OCI-LY7 (cell line): ENCODE measurements at regions not wholly inside any gene's neighbourhood (a gene's known extent, or its start where the extent isn't known, plus 50 kb on each side); places are given as distances from the start of the nearest gene placed in this dataset.

ENCODE experiments used
- EZH2phosphoT487 ChIP-seq: fragments of 200-600 bp; sonication (generic); IDR thresholded peaks from 2 replicates; pipeline ENCODE4 v1.6.1; 2018; ENCODE audit warnings: low read depth, borderline replicate concordance, mild to moderate bottlenecking, mixed run types, antibody characterized with exemption, low read length, moderate library complexity, mixed read lengths
- TF ChIP-seq, protein P1 (sequence below): fragments of 200-600 bp; sonication (generic); conservative IDR thresholded peaks from 2 replicates; pipeline ENCODE4 v1.5.1; 2014; ENCODE audit warnings: mild to moderate bottlenecking, antibody characterized with exemption, low read length, moderate library complexity, mixed read lengths

- TF ChIP-seq, protein P1, sequence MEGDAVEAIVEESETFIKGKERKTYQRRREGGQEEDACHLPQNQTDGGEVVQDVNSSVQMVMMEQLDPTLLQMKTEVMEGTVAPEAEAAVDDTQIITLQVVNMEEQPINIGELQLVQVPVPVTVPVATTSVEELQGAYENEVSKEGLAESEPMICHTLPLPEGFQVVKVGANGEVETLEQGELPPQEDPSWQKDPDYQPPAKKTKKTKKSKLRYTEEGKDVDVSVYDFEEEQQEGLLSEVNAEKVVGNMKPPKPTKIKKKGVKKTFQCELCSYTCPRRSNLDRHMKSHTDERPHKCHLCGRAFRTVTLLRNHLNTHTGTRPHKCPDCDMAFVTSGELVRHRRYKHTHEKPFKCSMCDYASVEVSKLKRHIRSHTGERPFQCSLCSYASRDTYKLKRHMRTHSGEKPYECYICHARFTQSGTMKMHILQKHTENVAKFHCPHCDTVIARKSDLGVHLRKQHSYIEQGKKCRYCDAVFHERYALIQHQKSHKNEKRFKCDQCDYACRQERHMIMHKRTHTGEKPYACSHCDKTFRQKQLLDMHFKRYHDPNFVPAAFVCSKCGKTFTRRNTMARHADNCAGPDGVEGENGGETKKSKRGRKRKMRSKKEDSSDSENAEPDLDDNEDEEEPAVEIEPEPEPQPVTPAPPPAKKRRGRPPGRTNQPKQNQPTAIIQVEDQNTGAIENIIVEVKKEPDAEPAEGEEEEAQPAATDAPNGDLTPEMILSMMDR = no peak
- TF ChIP-seq EZH2phosphoT487 = no peak
These were observed 275.1 kb upstream of the SGK1 start for GRCh38 chr6:134593024-134593423.
